Esophagus squamous epithelium (tissue), 5 donors: ENCODE measurements at regions not wholly inside any gene's neighbourhood (a gene's known extent, or its start where the extent isn't known, plus 50 kb on each side); places are given as distances from the start of the nearest gene placed in this dataset.

Source experiments
- DNase-seq: peaks from one replicate; lab custom pipeline; 2025; lab: John Stamatoyannopoulos, UW
- H3K27ac ChIP-seq, 4 donors: fragments of 200-600 bp; sonication (generic); one replicate each; pipeline ENCODE4 v1.5.1; 2016 to 2019; ENCODE audit warnings: mild to moderate bottlenecking in 1 of 4
- H3K27me3 ChIP-seq, 4 donors: fragments of 200-600 bp; sonication (generic); 1 replicate in 3 of 4; 2 replicates in 1 of 4; pipeline versions ENCODE4 v1.5.1 to v1.6.0; 2017 to 2021; ENCODE audit warnings: antibody characterized with exemption in 1 of 4
- H3K36me3 ChIP-seq, 3 donors: fragments of 200-600 bp; sonication (generic); one replicate each; pipeline ENCODE4 v1.5.1; 2016 to 2019
- H3K4me1 ChIP-seq, 3 donors: fragments of 200-600 bp; sonication (generic); one replicate each; pipeline ENCODE4 v1.5.1; 2017 to 2019
- H3K4me3 ChIP-seq, 4 donors: fragments of 200-600 bp; sonication (generic); 1 replicate in 3 of 4; 2 replicates in 1 of 4; pipeline ENCODE4 v1.5.1; 2016 to 2019; ENCODE audit warnings: mild to moderate bottlenecking in 2 of 4, moderate library complexity in 1 of 4
- H3K9me3 ChIP-seq, 3 donors: fragments of 200-600 bp; sonication (generic); one replicate each; pipeline ENCODE4 v1.5.1; 2016 to 2019
- CTCF ChIP-seq, 6 experiments: fragments of 450-650 bp in 4 of 6; fragments of 200-600 bp in 2 of 6; sonication (generic) in 2 of 6; IDR thresholded peaks; one replicate each; pipeline ENCODE4 v1.5.1; 2016 to 2019; ENCODE audit warnings: antibody characterized with exemption in 6 of 6, mild to moderate bottlenecking in 4 of 6, moderate library complexity in 4 of 6
- POLR2A ChIP-seq, 4 donors: fragments of 450-650 bp; IDR thresholded peaks; one replicate each; pipeline ENCODE4 v1.6.1; 2017; ENCODE audit warnings: antibody characterized with exemption in 4 of 4, mild to moderate bottlenecking in 4 of 4, moderate library complexity in 3 of 4
- WGBS, 2 donors: methylation state at CpG; one replicate each; pipeline ENCODE4 v1.1.5; 2018; 5-methylcytosine and 5-hydroxymethylcytosine counted together
- intact Hi-C: fragments of 100-400 bp; cut with DNase I; formaldehyde crosslinking; loops from one replicate; pipeline ENCODE4 v1.15.0; 2022
- donor health status: DM: yes; HTN: yes; CAD: no.

- DNase-seq: no peak
- intact Hi-C loops: no loop called here
- no peak for TF ChIP-seq CTCF (IDR thresholded peaks at IDR 0.05)
- TF ChIP-seq POLR2A (IDR thresholded peaks at IDR 0.05): no peak
- no peak overlapping the region for H3K4me3 ChIP-seq
- no peaks in the 10 kb centered on the region for H3K36me3 ChIP-seq
- 58 to 59% methylated on average over 3 of the region's 3 CpGs for WGBS, 2 donors
- H3K27me3 ChIP-seq: no peaks in the 10 kb centered on the region
- H3K9me3 ChIP-seq: no peaks in the 10 kb centered on the region
- H3K27ac ChIP-seq: no peak overlapping the region
- no peaks in the 10 kb centered on the region for H3K4me1 ChIP-seq
Observed at GRCh38 chr2:75336451-75336850, 137.1 kb upstream of the TACR1 start.

GRCh38 chr2:75334076-75334475 is 134.8 kb upstream of the TACR1 start:
- Histone ChIP-seq H3K27me3 (no peaks in the 10 kb centered on the region), H3K4me3 (no peak overlapping the region), H3K27ac (no peak overlapping the region), H3K9me3 (no peaks in the 10 kb centered on the region), H3K36me3 (no peaks in the 10 kb centered on the region), H3K4me1 (no peaks in the 10 kb centered on the region)
- intact Hi-C loops: no loop called here
- no peak for DNase-seq
- 62 to 74% methylated on average over 2 to 3 of the region's 6 CpGs for WGBS, 2 donors
- TF ChIP-seq POLR2A (IDR thresholded peaks at IDR 0.05) (no peak), CTCF (IDR thresholded peaks at IDR 0.05) (no peak)

- no peak for DNase-seq
- TF ChIP-seq POLR2A (IDR thresholded peaks at IDR 0.05) (no peak), CTCF (IDR thresholded peaks at IDR 0.05) (no peak)
- Histone ChIP-seq H3K27me3 (no peaks in the 10 kb centered on the region), H3K36me3 (no peaks in the 10 kb centered on the region), H3K4me1 (no peaks in the 10 kb centered on the region), H3K27ac (no peak overlapping the region), H3K9me3 (no peaks in the 10 kb centered on the region), H3K4me3 (no peak overlapping the region)
- WGBS, 2 donors: 47 to 70% methylated on average over 2 of the region's 2 CpGs
- intact Hi-C loops: no loop called here
Observed at GRCh38 chr2:75333646-75334045, 134.3 kb upstream of the TACR1 start.

GRCh38 chr2:75328156-75328555 is 128.8 kb upstream of the TACR1 start:
- Histone ChIP-seq H3K4me1 (no peaks in the 10 kb centered on the region), H3K9me3 (no peaks in the 10 kb centered on the region), H3K27me3 (no peaks in the 10 kb centered on the region), H3K4me3 (no peak overlapping the region), H3K36me3 (no peaks in the 10 kb centered on the region), H3K27ac (no peak overlapping the region)
- DNase-seq: no peak
- TF ChIP-seq CTCF (IDR thresholded peaks at IDR 0.05): no peak
- TF ChIP-seq POLR2A (IDR thresholded peaks at IDR 0.05): no peak
- intact Hi-C loops: no loop called here
- WGBS, 2 donors: 79 to 98% methylated on average over 6 of the region's 7 CpGs

- 45 to 46% methylated on average over 7 of the region's 7 CpGs for WGBS, 2 donors
- no peak overlapping the region for H3K4me3 ChIP-seq
- H3K27ac ChIP-seq: no peak overlapping the region
- intact Hi-C loops: no loop called here
- H3K36me3 ChIP-seq: no peaks in the 10 kb centered on the region
- no peak for TF ChIP-seq POLR2A (IDR thresholded peaks at IDR 0.05)
- TF ChIP-seq CTCF (IDR thresholded peaks at IDR 0.05): no peak
- no peaks in the 10 kb centered on the region for H3K27me3 ChIP-seq
- DNase-seq: no peak
- no peaks in the 10 kb centered on the region for H3K9me3 ChIP-seq
- H3K4me1 ChIP-seq: no peaks in the 10 kb centered on the region
Observed at GRCh38 chr2:75327334-75327733, 128.0 kb upstream of the TACR1 start.
